Keratinocyte (primary cell): ENCODE measurements at regions not wholly inside any gene's neighbourhood (a gene's known extent, or its start where the extent isn't known, plus 50 kb on each side); places are given as distances from the start of the nearest gene placed in this dataset.

Experiments
- DNase-seq: peaks from one replicate; pipeline ENCODE4 v3.0.0-alpha.2; 2011; ENCODE audit warnings: low read depth, missing footprints, low spot score
- FAIRE-seq: peaks from 2 replicates; lab custom pipeline; 2011; peaks lifted over from hg19 to GRCh38; lab: Jason Lieb, UNC
- H2AFZ ChIP-seq: 2 replicates; pipeline ENCODE4 v1.6.0; 2012; ENCODE audit warnings: low read length, control low read depth, inconsistent platforms; ENCODE audit not compliant: control insufficient read depth
- H3K27ac ChIP-seq: 2 replicates; pipeline ENCODE4 v1.5.1; 2011; ENCODE audit warnings: low read length; ENCODE audit not compliant: control insufficient read depth, insufficient read depth
- H3K27me3 ChIP-seq: 3 replicates; pipeline ENCODE4 v1.6.0; 2011; ENCODE audit warnings: low read length; ENCODE audit not compliant: control insufficient read depth, insufficient read depth; ENCODE audit errors: extremely low read depth
- H3K36me3 ChIP-seq, 2 experiments: 2 replicates in 1 of 2; 3 replicates in 1 of 2; pipeline ENCODE4 v1.5.1; 2011; ENCODE audit warnings: low read length in 2 of 2, mild to moderate bottlenecking in 1 of 2; ENCODE audit not compliant: control insufficient read depth in 2 of 2, insufficient read depth in 2 of 2; ENCODE audit errors: extremely low read depth in 1 of 2
- H3K4me1 ChIP-seq: 3 replicates; pipeline ENCODE4 v1.5.1; 2011; ENCODE audit warnings: low read length; ENCODE audit not compliant: control insufficient read depth, insufficient read depth; ENCODE audit errors: extremely low read depth
- H3K4me2 ChIP-seq: 3 replicates; pipeline ENCODE4 v1.6.0; 2011; ENCODE audit warnings: low read depth, low read length; ENCODE audit not compliant: control insufficient read depth, insufficient read depth; ENCODE audit errors: extremely low read depth
- H3K4me3 ChIP-seq, 3 experiments: fragments of 200-600 bp in 1 of 3; sonication (generic) in 1 of 3; 2 replicates in 2 of 3; 3 replicates in 1 of 3; pipeline ENCODE4 v1.5.1; 2011 to 2016; ENCODE audit warnings: low read length in 3 of 3, mild to moderate bottlenecking in 3 of 3, control low read depth in 2 of 3, inconsistent platforms in 1 of 3, low read depth in 1 of 3, mixed read lengths in 1 of 3, mixed run types in 1 of 3, moderate library complexity in 1 of 3; ENCODE audit not compliant: control insufficient read depth in 2 of 3, insufficient read depth in 2 of 3; ENCODE audit errors: extremely low read depth in 1 of 3
- H3K79me2 ChIP-seq: 2 replicates; pipeline ENCODE4 v1.6.0; 2012; ENCODE audit warnings: low read length; ENCODE audit not compliant: control insufficient read depth, insufficient read depth
- H3K9ac ChIP-seq: 3 replicates; pipeline ENCODE4 v1.6.0; 2011; ENCODE audit warnings: low read length; ENCODE audit not compliant: control insufficient read depth, insufficient read depth; ENCODE audit errors: extremely low read depth
- H3K9me1 ChIP-seq: 3 replicates; pipeline ENCODE4 v1.6.0; 2011; ENCODE audit warnings: low read length; ENCODE audit not compliant: control insufficient read depth, insufficient read depth; ENCODE audit errors: extremely low read depth
- H3K9me3 ChIP-seq: 2 replicates; pipeline ENCODE4 v1.5.1; 2012; ENCODE audit warnings: low read depth, low read length; ENCODE audit not compliant: control insufficient read depth
- H4K20me1 ChIP-seq: 3 replicates; pipeline ENCODE4 v1.6.0; 2011; ENCODE audit warnings: low read length; ENCODE audit not compliant: control insufficient read depth, insufficient read depth; ENCODE audit errors: extremely low read depth
- EZH2 ChIP-seq: IDR thresholded peaks from one replicate; pipeline ENCODE4 v1.6.1; 2012; ENCODE audit warnings: inconsistent platforms, mild to moderate bottlenecking, low read length, moderate library complexity
- dilution Hi-C: fragments of 300-500 bp; cut with MboI; formaldehyde crosslinking; loops from one replicate; pipeline ENCODE4 v1.7.0; 2020; ENCODE audit warnings: low sequenced_read_pairs; ENCODE audit not compliant: extremely low pct_ligation_motif_present
- TF ChIP-seq, protein P1 (sequence below), 3 experiments: IDR thresholded peaks in 1 of 3; conservative IDR thresholded peaks in 1 of 3; optimal IDR thresholded peaks in 1 of 3; 2 replicates in 2 of 3; 3 replicates in 1 of 3; pipeline versions ENCODE3 to v1.5.1; 2011; ENCODE audit warnings: low read length in 3 of 3, mild to moderate bottlenecking in 3 of 3, moderate library complexity in 2 of 3, control low read depth in 1 of 3, inconsistent platforms in 1 of 3; ENCODE audit not compliant: insufficient read depth in 2 of 3; ENCODE audit errors: extremely low read depth in 1 of 3

DNA sequence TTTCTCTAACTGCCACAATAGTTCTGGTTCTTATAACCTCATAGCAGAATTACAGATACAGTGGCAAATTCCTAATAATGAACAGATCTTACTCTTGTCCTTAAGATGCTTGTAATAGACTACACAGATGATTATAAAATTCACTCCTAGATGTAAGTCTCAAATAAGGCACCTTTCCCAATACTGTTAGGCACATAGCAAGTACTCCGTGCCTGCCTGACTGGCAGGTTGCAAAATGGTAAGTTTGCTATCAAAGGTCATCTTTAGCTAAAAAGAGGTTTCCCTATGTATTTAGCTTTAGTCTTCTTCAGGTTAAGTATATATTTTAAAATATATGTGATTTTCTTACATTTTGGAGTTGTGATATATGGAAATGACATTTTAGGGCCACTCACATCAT, 50.4 kb upstream of the FHIP2A start:
- peaks cover 12% of the 10 kb centered on the region for H3K4me1 ChIP-seq
- FAIRE-seq = no peak
- DNase-seq = no peak
- H3K27ac ChIP-seq = no peak overlapping the region
- no peaks in the 10 kb centered on the region for H3K36me3 ChIP-seq
- dilution Hi-C loops = no loop called here
- no peaks in the 10 kb centered on the region for H3K9me1 ChIP-seq
- H4K20me1 ChIP-seq = no peaks in the 10 kb centered on the region
- H3K27me3 ChIP-seq = no peaks in the 10 kb centered on the region
- no peak overlapping the region for H3K9ac ChIP-seq
- H3K4me3 ChIP-seq = no peak overlapping the region
- TF ChIP-seq, protein P1, sequence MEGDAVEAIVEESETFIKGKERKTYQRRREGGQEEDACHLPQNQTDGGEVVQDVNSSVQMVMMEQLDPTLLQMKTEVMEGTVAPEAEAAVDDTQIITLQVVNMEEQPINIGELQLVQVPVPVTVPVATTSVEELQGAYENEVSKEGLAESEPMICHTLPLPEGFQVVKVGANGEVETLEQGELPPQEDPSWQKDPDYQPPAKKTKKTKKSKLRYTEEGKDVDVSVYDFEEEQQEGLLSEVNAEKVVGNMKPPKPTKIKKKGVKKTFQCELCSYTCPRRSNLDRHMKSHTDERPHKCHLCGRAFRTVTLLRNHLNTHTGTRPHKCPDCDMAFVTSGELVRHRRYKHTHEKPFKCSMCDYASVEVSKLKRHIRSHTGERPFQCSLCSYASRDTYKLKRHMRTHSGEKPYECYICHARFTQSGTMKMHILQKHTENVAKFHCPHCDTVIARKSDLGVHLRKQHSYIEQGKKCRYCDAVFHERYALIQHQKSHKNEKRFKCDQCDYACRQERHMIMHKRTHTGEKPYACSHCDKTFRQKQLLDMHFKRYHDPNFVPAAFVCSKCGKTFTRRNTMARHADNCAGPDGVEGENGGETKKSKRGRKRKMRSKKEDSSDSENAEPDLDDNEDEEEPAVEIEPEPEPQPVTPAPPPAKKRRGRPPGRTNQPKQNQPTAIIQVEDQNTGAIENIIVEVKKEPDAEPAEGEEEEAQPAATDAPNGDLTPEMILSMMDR (optimal IDR thresholded peaks at IDR 0.05 in 1 of 3, IDR thresholded peaks at IDR 0.05 in 1 of 3, conservative IDR thresholded peaks at IDR 0.05 in 1 of 3; ENCODE audit: extremely low read depth in 1 of 3, insufficient read depth in 2 of 3, low read length in 3 of 3) = no peak
- TF ChIP-seq EZH2 = no peak
- no peaks in the 10 kb centered on the region for H3K79me2 ChIP-seq
- H3K9me3 ChIP-seq = no peaks in the 10 kb centered on the region
- H2AFZ ChIP-seq = no peak overlapping the region
- H3K4me2 ChIP-seq = no peak overlapping the region

DNA sequence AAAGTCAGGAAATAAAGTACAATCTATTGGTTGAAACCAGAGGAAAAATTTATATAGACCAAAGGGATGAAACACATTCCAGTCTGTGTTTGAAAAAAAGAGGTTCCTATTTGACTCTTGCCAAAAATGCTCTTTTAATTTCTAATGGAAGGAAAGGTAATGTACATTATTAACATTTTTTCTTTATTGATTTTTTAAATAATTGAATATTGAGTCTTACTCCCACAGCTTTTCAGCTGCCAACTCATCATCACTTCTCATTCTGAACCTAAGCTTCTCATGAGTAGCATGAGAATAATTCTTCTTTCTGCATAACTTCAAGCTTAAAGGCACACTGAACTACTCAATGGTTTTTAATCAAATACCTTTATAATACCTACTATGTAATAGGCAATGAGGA, 49.8 kb upstream of the FHIP2A start:
- H3K9me1 ChIP-seq = no peaks in the 10 kb centered on the region
- no peaks in the 10 kb centered on the region for H3K36me3 ChIP-seq
- no peaks in the 10 kb centered on the region for H4K20me1 ChIP-seq
- H3K4me2 ChIP-seq = no peak overlapping the region
- no peaks in the 10 kb centered on the region for H3K27me3 ChIP-seq
- H3K27ac ChIP-seq = no peak overlapping the region
- H3K79me2 ChIP-seq = no peaks in the 10 kb centered on the region
- H3K9ac ChIP-seq = no peak overlapping the region
- H3K4me3 ChIP-seq = no peak overlapping the region
- no peak for TF ChIP-seq EZH2
- TF ChIP-seq, protein P1 (optimal IDR thresholded peaks at IDR 0.05 in 1 of 3, IDR thresholded peaks at IDR 0.05 in 1 of 3, conservative IDR thresholded peaks at IDR 0.05 in 1 of 3; ENCODE audit: extremely low read depth in 1 of 3, insufficient read depth in 2 of 3, low read length in 3 of 3) = no peak
- DNase-seq = no peak
- dilution Hi-C loops = no loop called here
- no peak overlapping the region for H2AFZ ChIP-seq
- H3K9me3 ChIP-seq = no peaks in the 10 kb centered on the region
- FAIRE-seq = no peak
- peaks cover 9% of the 10 kb centered on the region for H3K4me1 ChIP-seq
